NCI-H82 (cell line): ENCODE measurements at regions not wholly inside any gene's neighbourhood (a gene's known extent, or its start where the extent isn't known, plus 50 kb on each side); places are given as distances from the start of the nearest gene placed in this dataset.
A peak's percentile ranks its signal among the peaks of the same experiment; 100 is the strongest.
"Not testable (repeated sequence)": the region's sequence is repeated elsewhere in the genome, so short reads cannot be mapped to it uniquely, and the experiment has no call there.

ENCODE experiments used
- DNase-seq: peaks from one replicate; lab custom pipeline; 2025; lab: John Stamatoyannopoulos, UW

DNA sequence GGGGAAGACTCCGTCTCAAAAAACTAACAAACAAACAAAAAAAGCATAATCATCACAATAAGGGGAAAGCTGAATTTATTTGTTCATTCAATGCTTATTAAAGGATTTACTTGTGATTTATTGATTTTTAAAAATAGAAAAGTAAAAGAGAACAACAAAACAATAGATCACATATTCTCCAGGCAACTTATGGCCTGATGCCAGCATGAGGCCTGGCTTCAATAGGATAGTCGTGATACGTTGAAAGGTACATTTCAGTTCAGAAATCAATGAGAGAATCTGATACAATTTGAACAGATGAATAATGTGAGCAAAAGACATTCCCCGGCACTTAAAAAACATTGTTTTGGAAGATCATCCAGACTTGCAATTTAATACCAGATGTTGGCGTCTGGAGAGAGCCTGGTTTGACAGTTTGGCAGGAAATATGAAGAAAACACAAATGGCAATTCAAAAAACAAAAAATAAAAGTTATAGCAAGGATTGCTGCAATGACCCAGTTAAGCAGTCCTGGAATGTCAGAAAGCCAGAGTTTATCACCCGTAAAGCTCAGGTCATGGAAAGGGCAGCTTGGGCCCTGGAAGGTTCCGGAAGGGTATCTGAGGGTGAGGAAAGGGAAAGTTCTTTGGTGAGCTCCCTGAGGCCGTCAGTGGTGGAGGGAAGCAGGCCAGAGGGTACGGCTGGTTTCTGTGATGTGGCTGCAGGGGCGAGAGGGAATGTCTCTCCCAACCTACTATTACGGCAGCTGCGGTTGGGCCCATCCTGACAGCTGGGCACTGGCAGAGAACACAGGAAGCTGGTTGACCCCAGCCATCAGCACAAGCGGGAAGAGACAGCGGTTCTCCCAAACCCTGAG, 230.2 kb upstream of the HES1 start:
- DNase-seq: no peak

DNA sequence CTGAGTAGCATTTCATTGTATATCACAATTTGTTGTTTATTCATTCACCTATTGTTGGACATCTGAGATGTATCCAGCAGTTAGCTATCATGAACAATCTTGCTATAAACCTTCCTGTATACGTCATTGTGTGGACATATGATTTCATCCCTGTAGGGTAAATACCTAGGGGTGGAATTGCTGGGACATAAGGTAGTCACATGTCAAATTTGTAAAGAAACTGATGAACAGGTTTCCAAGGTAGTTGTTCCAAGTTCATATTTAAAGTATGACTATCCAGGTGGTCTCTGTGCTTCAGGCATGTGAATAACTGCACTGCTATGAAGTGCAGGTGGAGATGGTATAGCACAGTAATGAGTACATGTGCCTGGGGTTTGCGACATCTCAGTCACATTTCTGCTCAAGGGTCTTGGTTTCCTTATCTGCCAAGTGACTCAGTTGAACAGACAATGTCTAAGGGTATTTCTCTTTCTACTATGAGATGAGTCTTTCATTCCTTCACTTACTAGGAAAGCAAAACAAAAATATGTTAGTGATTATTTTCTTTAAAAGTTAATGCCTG, 229.0 kb upstream of the HES1 start:
- DNase-seq: no peak

GRCh38 chr3:193908181-193908744, 227.7 kb upstream of the HES1 start:
- no peak for DNase-seq

DNA sequence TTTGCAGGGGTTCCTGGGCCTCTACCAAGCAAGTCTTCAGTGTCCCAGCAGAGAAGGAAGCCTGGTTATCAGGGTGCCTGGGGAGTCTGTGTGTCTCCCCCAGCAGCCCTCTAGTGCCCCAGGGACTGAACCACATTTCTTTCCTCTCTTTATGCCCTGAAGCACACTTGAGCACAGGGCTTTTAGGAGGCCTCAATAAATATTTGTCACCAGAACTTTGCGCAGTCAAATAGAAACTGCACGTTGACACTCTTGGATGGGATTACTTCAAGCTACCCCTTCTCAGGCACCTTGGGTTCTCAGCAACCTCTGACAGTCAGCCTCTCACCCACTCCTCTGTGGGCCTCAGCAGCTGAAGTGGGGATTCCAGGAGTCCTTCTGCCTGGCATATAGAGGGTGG, 226.6 kb upstream of the HES1 start:
- no peak for DNase-seq

- no peak for DNase-seq
These were observed 225.6 kb upstream of the HES1 start for GRCh38 chr3:193910310-193910709.

DNA sequence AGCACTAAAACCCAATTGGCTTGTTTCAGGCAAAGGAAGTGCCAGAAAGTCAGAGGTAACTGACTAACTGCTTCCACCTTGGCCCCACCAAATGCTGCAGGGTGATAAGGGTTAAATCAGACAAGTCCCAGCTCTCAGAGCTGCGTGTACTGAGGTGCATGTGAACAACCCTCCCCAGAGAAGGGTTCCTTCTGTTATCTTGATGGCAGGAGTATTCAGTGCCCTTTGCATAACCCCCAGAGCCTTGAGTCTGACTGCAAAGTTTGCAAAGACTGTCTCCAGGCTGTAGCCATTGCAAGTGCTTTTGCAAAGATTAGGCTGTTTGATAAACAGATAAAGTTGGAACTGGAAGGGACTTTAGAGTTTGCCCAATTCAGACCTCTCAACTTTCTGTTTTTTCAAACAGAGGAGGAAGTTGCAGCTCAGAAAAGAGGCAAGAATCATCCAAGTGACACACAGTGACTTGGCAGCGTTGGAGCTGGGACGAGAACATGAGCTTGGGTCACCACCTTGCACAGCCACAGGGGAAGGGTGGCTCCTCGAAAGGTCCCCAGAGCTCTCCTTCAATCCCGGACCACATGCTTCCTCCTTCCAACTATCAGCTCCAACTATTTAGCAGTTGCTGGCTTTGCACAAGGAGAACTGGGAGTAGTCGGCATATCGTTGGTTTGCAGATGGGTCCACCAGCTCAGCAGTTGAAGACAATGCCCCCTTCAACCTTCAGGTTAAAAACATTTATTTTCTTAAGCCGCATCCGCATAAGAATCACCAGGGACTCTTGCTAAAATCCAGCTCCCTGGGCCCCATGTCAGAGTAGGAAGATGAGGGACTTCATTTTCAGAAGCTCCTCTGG, 224.8 kb upstream of the HES1 start:
- DNase-seq: no peak

- DNase-seq: no peak
These were observed 224.1 kb upstream of the HES1 start for GRCh38 chr3:193911784-193912340.

DNA sequence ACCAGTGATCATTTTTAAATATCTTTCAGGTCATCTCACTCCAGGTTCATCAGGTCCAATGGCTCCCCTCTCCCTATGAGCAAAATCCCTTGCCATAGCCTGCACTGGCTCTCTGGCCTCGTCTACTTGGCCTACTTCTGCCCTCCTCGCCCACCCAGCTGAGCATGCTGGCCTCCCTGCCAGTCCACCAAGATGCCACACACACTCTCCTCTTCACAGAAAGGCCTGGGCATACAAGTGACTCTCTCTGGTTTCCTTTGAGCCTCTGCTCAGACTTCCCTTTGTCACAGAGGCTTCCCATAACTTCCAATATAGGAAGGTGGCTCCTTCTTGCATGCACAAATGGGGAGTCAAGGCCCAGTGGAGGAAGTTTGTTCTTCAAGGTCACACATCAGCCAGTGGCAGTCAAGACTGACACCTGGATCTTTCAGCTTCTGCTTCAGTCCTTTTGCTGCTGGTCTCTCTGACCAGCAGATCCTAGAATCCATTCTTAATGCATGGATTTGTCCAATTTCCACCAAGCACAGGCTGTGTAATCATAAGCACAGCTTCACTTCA, 223.2 kb upstream of the HES1 start:
- DNase-seq: no peak

- DNase-seq: no peak
These were observed 221.3 kb upstream of the HES1 start for GRCh38 chr3:193914602-193915001.

GRCh38 chr3:193915099-193915498, 220.8 kb upstream of the HES1 start:
- no peak for DNase-seq

DNA sequence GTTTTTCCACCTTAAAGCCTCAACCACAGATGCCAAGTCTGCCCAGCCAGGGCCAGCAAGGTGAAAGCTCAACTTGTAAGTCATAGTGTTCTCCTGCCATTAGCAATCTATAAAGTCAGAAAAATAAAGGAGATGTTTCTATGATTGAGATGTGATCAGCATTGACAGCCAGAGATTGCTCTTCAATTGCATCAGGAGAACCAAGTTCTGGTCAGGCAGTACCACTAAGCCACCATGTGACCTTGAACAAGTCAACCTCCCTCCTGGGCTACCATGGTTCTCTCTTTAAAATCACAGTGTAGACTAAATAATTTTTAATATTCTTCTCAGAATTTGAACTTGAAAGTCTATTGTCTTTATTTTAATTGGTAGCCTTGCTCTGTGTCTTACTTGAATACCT, 220.3 kb upstream of the HES1 start:
- no peak for DNase-seq

GRCh38 chr3:193917158-193917557, 218.8 kb upstream of the HES1 start:
- peak; percentile 84 for DNase-seq

GRCh38 chr3:193921465-193921864, 214.5 kb upstream of the HES1 start:
- no peak for DNase-seq

DNA sequence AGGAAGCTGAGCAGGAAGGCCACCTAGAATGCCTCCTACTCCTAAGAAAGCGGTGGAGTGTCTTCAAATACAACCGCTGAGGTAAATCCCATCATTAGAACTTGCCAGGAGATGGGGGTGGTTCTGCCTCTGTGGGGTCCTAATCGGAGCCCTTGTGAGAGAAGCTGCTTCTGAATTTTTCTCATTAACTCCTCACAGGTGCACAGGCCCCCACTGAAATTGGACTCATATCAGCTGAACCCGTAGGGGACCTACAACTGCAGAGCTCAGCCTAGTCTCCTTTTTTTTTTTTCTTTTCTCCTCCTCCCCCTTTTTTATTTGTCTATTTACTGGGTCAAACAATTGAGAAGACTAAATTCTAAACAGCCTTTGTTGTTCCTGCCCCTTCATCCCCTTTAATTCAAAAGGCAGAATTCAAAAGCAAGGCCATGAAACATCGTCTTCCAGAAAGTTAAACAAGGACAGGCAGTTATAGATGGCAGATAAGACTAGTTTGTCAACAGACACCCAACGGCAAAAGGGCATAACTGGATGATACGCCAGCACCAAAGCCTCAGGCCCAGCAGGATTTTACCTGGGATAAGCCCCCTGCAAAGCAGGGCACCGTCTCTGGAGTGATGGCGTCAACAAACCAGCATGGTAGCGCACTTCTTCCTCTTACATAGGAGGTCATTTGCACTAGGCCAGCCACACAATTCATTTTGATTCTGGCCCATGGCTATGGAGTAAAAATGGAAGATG, 213.7 kb upstream of the HES1 start:
- no peak for DNase-seq

GRCh38 chr3:193923958-193924357, 212.0 kb upstream of the HES1 start:
- not testable (repeated sequence) for DNase-seq

DNA sequence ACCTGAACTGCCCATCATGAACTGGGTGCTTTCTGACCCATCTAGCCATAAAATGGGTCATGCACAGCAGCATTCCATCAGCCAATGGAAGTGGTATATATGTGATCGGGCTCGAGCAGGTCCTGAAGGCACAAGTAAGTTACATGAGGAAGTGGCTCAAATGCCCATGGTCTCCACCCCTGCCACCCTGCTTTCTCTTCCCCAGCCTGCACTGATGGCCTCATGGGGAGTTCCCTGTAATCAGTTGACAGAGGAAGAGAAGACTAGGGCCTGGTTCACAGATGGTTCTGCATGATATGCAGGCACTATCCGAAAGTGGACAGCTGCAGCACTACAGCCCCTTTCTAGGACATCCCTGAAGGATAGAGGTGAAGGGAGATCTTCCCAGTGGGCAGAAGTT, 209.9 kb upstream of the HES1 start:
- not testable (repeated sequence) for DNase-seq

- DNase-seq: not testable (repeated sequence)
These were observed 208.3 kb upstream of the HES1 start for GRCh38 chr3:193927413-193928206.

DNA sequence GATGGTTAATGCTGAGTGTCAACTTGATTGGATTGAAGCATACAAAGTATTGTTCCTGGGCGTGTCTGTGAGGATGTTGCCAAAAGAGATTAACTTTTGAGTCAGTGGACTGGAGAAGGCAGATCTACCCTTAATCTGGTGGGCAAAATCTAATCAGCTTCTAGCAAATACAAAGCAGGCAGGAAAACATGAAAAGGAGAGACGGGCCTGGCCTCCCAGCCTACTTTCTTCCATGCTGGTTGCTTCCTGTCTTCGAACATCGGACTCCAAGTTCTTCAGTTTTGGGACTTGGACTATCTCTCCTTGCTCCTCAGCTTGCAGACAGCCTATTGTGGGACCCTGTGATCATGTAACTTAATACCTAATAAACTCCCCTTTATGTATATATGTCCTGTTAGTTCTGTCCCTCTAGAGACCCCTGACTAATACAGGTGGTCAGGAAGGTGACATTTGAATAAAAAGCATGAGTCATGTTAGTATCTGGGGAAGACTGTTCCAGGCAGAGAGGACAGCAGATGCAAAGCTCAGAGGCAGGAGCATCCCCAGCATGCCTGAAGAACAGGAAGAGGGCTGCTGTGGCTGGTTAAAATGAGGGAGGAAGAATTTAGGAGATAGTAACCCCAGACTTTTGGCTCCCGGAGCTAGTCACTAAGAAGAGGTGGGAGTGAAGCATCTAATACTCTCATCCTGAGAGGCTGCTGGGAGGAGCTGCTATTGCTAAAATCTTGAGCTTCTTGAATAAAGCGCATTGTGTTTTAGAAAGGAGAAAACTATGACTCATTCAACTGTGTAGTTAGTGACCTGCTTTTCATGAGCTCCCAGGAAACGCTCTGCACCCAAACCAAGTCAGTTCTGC, 207.4 kb upstream of the HES1 start:
- DNase-seq: peak; percentile 95

- DNase-seq: no peak
These were observed 206.6 kb upstream of the HES1 start for GRCh38 chr3:193929373-193929772.
